MV-4-11 (cell line): ENCODE measurements at regions not wholly inside any gene's neighbourhood (a gene's known extent, or its start where the extent isn't known, plus 50 kb on each side); places are given as distances from the start of the nearest gene placed in this dataset.
A peak's percentile ranks its signal among the peaks of the same experiment; 100 is the strongest.

Source experiments
- DNase-seq: peaks from one replicate; lab custom pipeline; 2025; lab: John Stamatoyannopoulos, UW

DNA sequence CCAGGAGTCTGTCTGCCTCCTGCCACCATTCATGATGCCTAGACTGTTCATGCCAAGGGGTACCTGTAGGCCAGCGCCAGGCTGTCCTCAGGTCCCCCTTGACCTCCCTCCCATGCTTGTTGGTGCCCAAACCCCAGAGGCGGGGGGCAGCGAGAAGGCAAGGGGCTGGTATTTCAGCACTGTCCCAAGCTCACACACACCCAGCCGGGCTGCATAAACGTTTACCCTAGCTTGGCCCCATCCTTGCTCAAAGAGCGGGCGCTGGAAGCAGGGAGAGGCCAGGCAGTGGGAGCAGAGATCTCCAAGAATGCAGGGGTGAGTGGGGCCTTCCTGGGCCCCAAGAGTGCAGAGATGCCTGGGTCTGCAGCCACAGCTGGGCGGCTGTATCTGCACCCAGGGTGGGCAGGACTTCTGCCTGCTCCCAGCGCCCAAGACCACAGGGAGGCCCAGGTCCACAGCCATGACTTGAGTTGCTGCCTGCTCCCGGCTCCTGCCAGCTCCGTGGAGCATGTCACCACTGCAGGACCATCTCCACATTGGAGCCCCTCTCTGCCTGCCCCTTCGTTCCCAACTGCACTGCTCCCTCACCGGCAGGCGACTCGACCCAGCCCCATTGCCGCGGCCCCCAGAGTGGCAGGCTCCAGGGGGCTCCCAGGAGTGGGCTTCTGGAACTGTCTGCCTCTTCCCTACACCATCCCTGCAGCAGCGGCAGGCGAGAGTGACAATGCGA is 616.6 kb downstream of the METTL4 start:
- no peak for DNase-seq

DNA sequence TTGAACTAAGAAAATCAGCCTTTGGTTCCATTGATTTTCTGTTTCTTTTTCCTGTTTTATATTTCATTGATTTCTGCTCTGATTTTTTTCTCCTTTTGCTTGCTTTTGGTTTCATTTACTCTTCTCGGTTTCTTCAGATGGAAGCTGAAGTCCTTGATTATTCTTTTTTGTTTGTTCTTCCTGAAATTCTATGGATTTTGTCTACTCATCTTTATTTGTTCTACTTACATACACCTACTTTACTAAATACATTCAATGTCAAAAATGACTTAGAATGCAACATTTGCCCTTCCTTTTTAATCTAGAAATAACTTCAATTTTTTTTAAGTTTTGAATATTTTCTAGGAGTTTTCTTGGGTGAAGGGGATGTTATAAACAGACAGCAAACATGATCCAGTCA is 612.5 kb downstream of the METTL4 start:
- no peak for DNase-seq

GRCh38 chr18:1965016-1965415 is 606.3 kb downstream of the METTL4 start:
- DNase-seq: peak; percentile 36

GRCh38 chr18:1965541-1965940 is 605.8 kb downstream of the METTL4 start:
- no peak for DNase-seq

GRCh38 chr18:1968801-1969498 is 602.4 kb downstream of the METTL4 start:
- no peak for DNase-seq

DNA sequence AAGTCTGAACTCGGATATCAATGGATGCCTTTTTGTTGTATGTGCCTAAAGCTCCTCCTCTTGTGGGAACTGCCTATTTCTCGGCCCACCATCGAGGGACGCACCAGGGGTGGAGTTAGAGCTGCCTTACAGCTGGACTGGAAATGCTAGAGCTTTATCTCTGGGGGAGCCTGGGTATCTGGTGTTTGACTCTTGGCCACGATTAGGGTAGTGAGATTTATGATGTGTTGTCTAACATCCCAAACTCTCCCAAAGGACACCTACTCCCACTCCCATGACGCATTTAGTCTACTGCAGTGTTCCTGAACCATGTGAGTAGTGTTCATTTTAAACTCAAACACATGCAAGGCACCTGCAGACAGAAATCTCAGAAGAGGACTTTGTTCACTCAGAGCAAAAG is 594.8 kb downstream of the METTL4 start:
- no peak for DNase-seq

- no peak for DNase-seq
Measured at GRCh38 chr18:1982056-1982455, 589.2 kb downstream of the METTL4 start.

- DNase-seq: no peak
Measured at GRCh38 chr18:1983746-1984515, 587.4 kb downstream of the METTL4 start.

DNA sequence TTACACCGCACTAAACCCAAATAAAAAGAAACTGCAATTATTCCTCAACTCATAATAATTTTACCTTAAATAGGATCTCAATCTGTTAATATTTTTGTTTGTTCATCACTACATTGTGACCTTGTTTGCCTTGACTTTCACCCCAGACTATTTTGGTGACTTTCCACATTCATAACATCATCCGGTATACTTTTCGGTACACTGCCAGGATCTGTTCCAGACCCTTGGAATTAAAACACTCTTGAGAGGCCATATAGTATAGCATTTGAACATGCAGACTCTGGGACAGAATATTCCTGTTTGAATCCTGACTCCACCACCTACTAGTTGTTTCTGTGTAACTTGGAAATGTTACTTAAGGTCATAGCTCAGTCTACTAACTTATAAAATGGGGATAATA is 577.4 kb downstream of the METTL4 start:
- DNase-seq: no peak

DNA sequence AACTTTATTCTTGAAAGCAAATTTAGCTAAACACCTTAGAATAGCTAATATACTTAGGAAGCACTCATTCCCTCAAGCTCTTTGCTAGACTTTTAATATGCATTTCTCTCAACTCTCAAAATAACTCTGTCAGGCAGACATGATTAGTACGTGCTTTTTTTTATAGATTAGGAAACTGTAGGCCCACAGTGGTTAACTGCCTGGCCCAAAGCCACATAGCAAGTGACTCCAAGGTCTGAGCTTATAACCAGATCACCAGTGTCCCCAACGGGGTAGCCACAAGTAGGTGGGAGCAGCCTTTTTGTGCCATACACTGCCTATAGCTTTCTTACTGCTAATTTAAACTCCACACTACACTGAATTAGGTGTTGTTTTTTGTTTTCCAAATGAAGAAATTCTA is 576.8 kb downstream of the METTL4 start:
- DNase-seq: peak; percentile 55

DNA sequence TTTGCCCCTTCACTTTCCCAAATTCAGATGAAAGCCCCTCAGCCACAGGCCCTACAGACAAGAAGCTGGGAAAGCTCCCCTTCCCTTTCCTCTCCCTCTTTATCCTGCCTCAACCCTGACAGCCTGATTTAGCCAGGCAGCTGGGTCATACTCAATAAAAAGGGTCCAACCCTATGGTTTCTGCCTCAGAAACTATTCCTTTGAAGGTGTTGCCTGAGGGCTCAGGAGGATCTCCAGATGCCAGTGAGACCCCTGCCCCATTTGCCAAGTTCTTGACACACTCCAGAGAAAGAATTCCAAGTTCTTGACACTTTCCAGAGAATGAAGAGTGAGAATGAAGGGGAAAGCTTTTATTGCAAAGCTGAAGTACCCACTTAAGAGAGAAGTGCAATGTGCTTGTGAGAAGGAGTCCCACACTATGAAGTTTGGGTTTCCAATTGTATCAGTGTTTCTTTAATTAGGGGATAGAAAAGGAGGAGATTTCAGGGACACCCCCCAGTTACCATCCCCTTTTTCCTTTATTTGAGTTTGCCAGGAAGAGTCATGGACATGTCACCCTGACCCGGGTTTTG is 576.2 kb downstream of the METTL4 start:
- DNase-seq: no peak

DNA sequence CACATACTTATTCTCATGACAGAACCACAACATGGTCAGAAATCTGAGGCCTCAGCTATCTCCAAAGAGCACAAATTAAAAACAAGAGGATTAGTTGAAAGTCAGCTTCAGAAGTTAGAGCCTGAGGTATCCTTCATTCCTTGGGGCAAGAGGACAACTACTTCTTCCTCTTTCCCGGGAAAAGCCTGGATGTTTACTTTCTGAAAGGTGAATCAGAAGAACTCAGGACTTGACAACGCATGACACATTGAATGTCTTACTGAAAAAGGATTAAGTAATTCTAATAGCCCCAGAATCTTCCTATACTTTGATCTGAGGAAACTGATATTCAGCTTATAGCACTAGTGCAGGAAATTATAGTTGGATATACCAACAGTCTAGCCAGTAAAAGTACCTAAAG is 573.2 kb downstream of the METTL4 start:
- DNase-seq: no peak

GRCh38 chr18:1999387-1999786 is 571.9 kb downstream of the METTL4 start:
- DNase-seq: no peak

GRCh38 chr18:2002151-2002550 is 569.2 kb downstream of the METTL4 start:
- DNase-seq: no peak

GRCh38 chr18:2002604-2003003 is 568.7 kb downstream of the METTL4 start:
- peak; percentile 65 for DNase-seq

- no peak for DNase-seq
Measured at GRCh38 chr18:2009942-2010697, 561.2 kb downstream of the METTL4 start.

GRCh38 chr18:2027016-2027415 is 544.3 kb downstream of the METTL4 start:
- no peak for DNase-seq

GRCh38 chr18:2027756-2028155 is 543.5 kb downstream of the METTL4 start:
- no peak for DNase-seq

DNA sequence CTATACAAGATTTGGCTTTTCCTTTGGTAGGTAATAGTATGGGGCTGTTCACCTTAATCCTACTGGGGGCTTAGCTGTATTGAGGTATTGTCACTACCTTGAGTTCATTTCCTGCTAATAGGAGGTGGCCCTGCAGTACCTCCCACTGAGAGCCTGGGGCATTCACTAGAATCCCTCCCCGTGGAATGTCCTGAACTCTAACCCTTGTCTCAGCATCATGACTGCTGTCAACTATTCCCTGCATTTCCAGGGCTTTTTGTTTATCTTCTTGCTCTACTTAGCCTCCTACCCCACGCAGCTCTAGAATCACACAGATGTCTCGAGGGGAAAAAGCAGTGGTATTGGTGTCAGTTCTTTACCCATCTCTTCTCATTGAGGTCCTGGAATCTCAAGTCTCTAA is 542.3 kb downstream of the METTL4 start:
- no peak for DNase-seq

DNA sequence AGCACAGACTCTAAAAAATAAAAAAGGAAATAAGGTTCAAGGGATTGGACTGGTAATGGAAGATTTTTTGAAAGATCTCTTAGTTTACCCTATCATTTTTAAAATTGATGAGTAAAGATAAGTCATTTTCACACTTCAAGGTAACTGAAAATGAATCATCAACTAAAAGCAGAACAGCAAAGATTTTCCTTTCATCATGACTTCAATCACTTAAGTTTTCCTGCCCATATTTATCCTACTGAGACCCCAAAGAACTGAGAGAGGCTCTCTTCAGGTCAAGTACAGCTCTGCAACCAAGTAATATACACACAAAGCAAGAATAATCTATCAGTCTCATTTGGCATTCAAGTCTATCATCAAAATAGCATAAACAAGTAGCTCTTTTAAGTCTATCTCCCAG is 540.7 kb downstream of the METTL4 start:
- no peak for DNase-seq

DNA sequence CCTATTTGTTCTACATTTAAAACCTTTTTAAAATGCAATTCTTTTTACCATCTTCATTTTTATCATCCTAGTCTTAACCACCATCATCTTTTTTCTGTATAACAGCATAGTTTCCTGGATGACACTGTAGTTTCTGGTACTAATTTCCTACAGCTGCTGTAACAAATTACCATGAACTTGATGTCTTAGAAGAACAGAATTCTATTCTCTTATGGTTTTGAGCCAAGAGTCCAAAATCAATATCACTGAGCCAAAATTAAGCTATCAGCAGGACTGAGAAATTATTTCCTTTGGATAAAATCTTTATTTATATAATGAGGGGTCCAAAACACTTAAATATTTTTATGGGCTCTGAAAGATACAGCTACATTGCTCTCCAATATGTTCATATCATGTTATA is 539.3 kb downstream of the METTL4 start:
- DNase-seq: no peak

GRCh38 chr18:2035056-2035455 is 536.2 kb downstream of the METTL4 start:
- DNase-seq: no peak
